Right hindlimb (tissue), 1 donor: ENCODE measurements at regions not wholly inside any gene's neighbourhood (a gene's known extent, or its start where the extent isn't known, plus 50 kb on each side); places are given as distances from the start of the nearest gene placed in this dataset.
A peak's percentile ranks its signal among the peaks of the same experiment; 100 is the strongest.

Source experiments
- DNase-seq: peaks from one replicate; pipeline ENCODE4 v3.0.0-alpha.2; 2018

- no peak for DNase-seq
Measured at GRCh38 chr15:95295896-95296625, 1034.4 kb upstream of the NR2F2 start.

GRCh38 chr15:95296643-95297042 lies 1033.9 kb upstream of the NR2F2 start:
- DNase-seq = no peak

GRCh38 chr15:95298729-95299128 lies 1031.8 kb upstream of the NR2F2 start:
- no peak for DNase-seq

- no peak for DNase-seq
Measured at GRCh38 chr15:95300958-95301357, 1029.5 kb upstream of the NR2F2 start.

- DNase-seq = no peak
Measured at GRCh38 chr15:95302206-95302605, 1028.3 kb upstream of the NR2F2 start.

GRCh38 chr15:95302809-95303208 lies 1027.7 kb upstream of the NR2F2 start:
- no peak for DNase-seq

- peak; percentile 43 for DNase-seq
Measured at GRCh38 chr15:95303713-95304112, 1026.8 kb upstream of the NR2F2 start.

- peak; percentile 76 for DNase-seq
Measured at GRCh38 chr15:95304151-95304946, 1026.2 kb upstream of the NR2F2 start.

GRCh38 chr15:95304947-95305400 lies 1025.5 kb upstream of the NR2F2 start:
- DNase-seq = no peak

- no peak for DNase-seq
Measured at GRCh38 chr15:95307115-95307514, 1023.4 kb upstream of the NR2F2 start.

- DNase-seq = no peak
Measured at GRCh38 chr15:95319242-95319641, 1011.3 kb upstream of the NR2F2 start.

- no peak for DNase-seq
Measured at GRCh38 chr15:95323796-95324195, 1006.7 kb upstream of the NR2F2 start.

GRCh38 chr15:95324656-95325055 lies 1005.8 kb upstream of the NR2F2 start:
- no peak for DNase-seq

- DNase-seq = no peak
Measured at GRCh38 chr15:95325763-95326404, 1004.6 kb upstream of the NR2F2 start.

GRCh38 chr15:95326431-95327182 lies 1003.9 kb upstream of the NR2F2 start:
- DNase-seq = peak; percentile 43

GRCh38 chr15:95327183-95327525 lies 1003.3 kb upstream of the NR2F2 start:
- no peak for DNase-seq

GRCh38 chr15:95327661-95328060 lies 1002.8 kb upstream of the NR2F2 start:
- DNase-seq = no peak

- DNase-seq = no peak
Measured at GRCh38 chr15:95328559-95328958, 1001.9 kb upstream of the NR2F2 start.

- DNase-seq = no peak
Measured at GRCh38 chr15:95329362-95329761, 1001.1 kb upstream of the NR2F2 start.

- DNase-seq = no peak
Measured at GRCh38 chr15:95341686-95342085, 988.8 kb upstream of the NR2F2 start.

GRCh38 chr15:95345867-95346266 lies 984.6 kb upstream of the NR2F2 start:
- DNase-seq = no peak

- DNase-seq = no peak
Measured at GRCh38 chr15:95346721-95347475, 983.6 kb upstream of the NR2F2 start.
